HEK293 (cell line): ENCODE measurements at regions not wholly inside any gene's neighbourhood (a gene's known extent, or its start where the extent isn't known, plus 50 kb on each side); places are given as distances from the start of the nearest gene placed in this dataset.

Experiments used
- CTCF ChIA-PET: fragments of 350-600 bp; formaldehyde crosslinking; extraction: SDS; loops from one replicate; lab custom pipeline; 2021; ENCODE audit warnings: antibody characterized with exemption; lab: Yijun Ruan, JAX
- POLR2A ChIA-PET: fragments of 300-600 bp; formaldehyde crosslinking; extraction: SDS; loops from one replicate; lab custom pipeline; 2020; ENCODE audit warnings: antibody characterized with exemption, inconsistent platforms; lab: Yijun Ruan, JAX
- H3K27ac ChIP-seq: fragments of 200-500 bp; sonication (Bioruptor generic); 2 replicates; pipeline ENCODE4 v1.5.1; 2014; ENCODE audit warnings: low read depth, low read length, control low read depth, inconsistent platforms; ENCODE audit errors: extremely low read depth
- H3K36me3 ChIP-seq, 2 experiments: fragments of 200-500 bp in 1 of 2; sonication (Bioruptor generic) in 1 of 2; 1 replicate in 1 of 2; 2 replicates in 1 of 2; pipeline ENCODE4 v1.5.1; 2014 to 2017; ENCODE audit warnings: inconsistent platforms in 2 of 2, low read length in 2 of 2; ENCODE audit not compliant: control insufficient read depth in 2 of 2, insufficient read depth in 1 of 2
- H3K4me1 ChIP-seq: fragments of 200-500 bp; sonication (Bioruptor generic); 2 replicates; pipeline ENCODE4 v1.5.1; 2014; ENCODE audit warnings: mild to moderate bottlenecking, low read length, inconsistent platforms; ENCODE audit not compliant: control insufficient read depth, insufficient read depth
- H3K4me3 ChIP-seq: 2 replicates; pipeline ENCODE4 v1.5.1; 2011; ENCODE audit warnings: low read depth, mild to moderate bottlenecking, control low read depth, low read length, moderate library complexity
- H3K9me3 ChIP-seq: fragments of 200-500 bp; sonication (Bioruptor generic); 2 replicates; pipeline ENCODE4 v1.5.1; 2014; ENCODE audit warnings: low read depth, low read length, inconsistent platforms; ENCODE audit not compliant: control insufficient read depth, insufficient read depth
- GLI2 ChIP-seq: fragments of 450-650 bp; formaldehyde crosslinking; IDR thresholded peaks from 2 replicates; pipeline ENCODE4; 2017; ENCODE audit warnings: missing biosample characterization, missing genetic modification characterization, low read depth, borderline replicate concordance
- GLIS1 ChIP-seq: fragments of 450-650 bp; formaldehyde crosslinking; IDR thresholded peaks from 2 replicates; pipeline ENCODE4 v1.5.1; 2016; ENCODE audit warnings: missing biosample characterization, missing genetic modification characterization
- GLIS2 ChIP-seq: fragments of 450-650 bp; formaldehyde crosslinking; IDR thresholded peaks from 2 replicates; pipeline ENCODE4 v1.5.1; 2016; ENCODE audit warnings: missing biosample characterization, missing genetic modification characterization
- ZBTB17 ChIP-seq: fragments of 450-650 bp; formaldehyde crosslinking; IDR thresholded peaks from 2 replicates; pipeline ENCODE4 v1.5.1; 2016; ENCODE audit warnings: missing biosample characterization, missing genetic modification characterization
- ZIC2 ChIP-seq: fragments of 450-650 bp; formaldehyde crosslinking; IDR thresholded peaks from 2 replicates; pipeline ENCODE4 v1.5.1; 2016; ENCODE audit warnings: missing biosample characterization, missing genetic modification characterization
- ZNF10 ChIP-seq: fragments of 450-650 bp; formaldehyde crosslinking; IDR thresholded peaks from 2 replicates; pipeline ENCODE4 v1.5.1; 2017; ENCODE audit warnings: missing biosample characterization, missing genetic modification characterization
- ZNF140 ChIP-seq: fragments of 450-650 bp; formaldehyde crosslinking; IDR thresholded peaks from 2 replicates; pipeline ENCODE4 v1.5.1; 2016; ENCODE audit warnings: missing biosample characterization, missing genetic modification characterization
- ZNF155 ChIP-seq: fragments of 450-650 bp; formaldehyde crosslinking; IDR thresholded peaks from 2 replicates; pipeline ENCODE4 v1.5.1; 2016; ENCODE audit warnings: missing biosample characterization, missing genetic modification characterization
- ZNF184 ChIP-seq: fragments of 450-650 bp; IDR thresholded peaks from 2 replicates; pipeline ENCODE4 v1.5.1; 2018; ENCODE audit warnings: missing biosample characterization, mild to moderate bottlenecking, missing genetic modification characterization
- ZNF239 ChIP-seq: fragments of 450-650 bp; formaldehyde crosslinking; IDR thresholded peaks from 2 replicates; pipeline ENCODE4 v1.5.1; 2016; ENCODE audit warnings: missing biosample characterization, missing genetic modification characterization
- ZNF394 ChIP-seq: fragments of 450-650 bp; formaldehyde crosslinking; IDR thresholded peaks from 2 replicates; pipeline ENCODE4 v1.5.1; 2016; ENCODE audit warnings: missing biosample characterization, missing genetic modification characterization, mild to moderate bottlenecking, moderate library complexity, borderline replicate concordance
- ZNF701 ChIP-seq: fragments of 450-650 bp; formaldehyde crosslinking; IDR thresholded peaks from 2 replicates; pipeline ENCODE4 v1.5.1; 2016; ENCODE audit warnings: missing biosample characterization, missing genetic modification characterization
- ZNF768 ChIP-seq: fragments of 450-650 bp; formaldehyde crosslinking; IDR thresholded peaks from 2 replicates; pipeline ENCODE4 v1.5.1; 2018; ENCODE audit warnings: missing biosample characterization, mild to moderate bottlenecking, missing genetic modification characterization
- TF ChIP-seq, protein P1 (sequence below): fragments of 450-650 bp; formaldehyde crosslinking; IDR thresholded peaks from 2 replicates; pipeline ENCODE4 v1.5.1; 2016; ENCODE audit warnings: missing biosample characterization, missing genetic modification characterization
- TF ChIP-seq, protein P2 (sequence below): fragments of 450-650 bp; formaldehyde crosslinking; IDR thresholded peaks from 2 replicates; pipeline ENCODE4 v1.5.1; 2016; ENCODE audit warnings: missing biosample characterization, missing genetic modification characterization
- TF ChIP-seq, protein P3 (sequence below): fragments of 450-650 bp; formaldehyde crosslinking; IDR thresholded peaks from 2 replicates; pipeline ENCODE4 v1.5.1; 2016; ENCODE audit warnings: missing biosample characterization, missing genetic modification characterization
- TF ChIP-seq, protein P4 (sequence below): fragments of 450-650 bp; formaldehyde crosslinking; IDR thresholded peaks from 2 replicates; pipeline ENCODE4 v1.5.1; 2016; ENCODE audit warnings: missing biosample characterization, missing genetic modification characterization

DNA sequence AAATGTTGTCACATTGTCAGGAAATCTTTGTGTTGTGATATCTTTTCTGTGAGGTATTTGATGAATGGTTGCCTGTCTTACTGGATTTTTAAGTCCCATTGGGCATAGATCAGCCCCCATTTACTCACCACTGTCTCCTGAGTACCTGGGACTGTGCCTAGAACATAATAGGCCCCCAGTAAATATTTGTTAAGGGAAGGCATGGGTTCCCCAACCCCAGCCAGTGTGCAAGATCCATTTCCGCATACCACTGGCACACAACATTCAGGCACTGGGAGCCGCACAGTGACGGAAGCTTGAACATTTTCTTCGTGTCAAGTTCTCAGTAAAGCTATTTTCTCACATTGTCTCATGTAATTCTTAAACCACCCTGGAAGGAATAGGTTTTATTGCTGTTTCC, 72.2 kb downstream of the UNC5CL start (continued):
- TF ChIP-seq, protein P1, sequence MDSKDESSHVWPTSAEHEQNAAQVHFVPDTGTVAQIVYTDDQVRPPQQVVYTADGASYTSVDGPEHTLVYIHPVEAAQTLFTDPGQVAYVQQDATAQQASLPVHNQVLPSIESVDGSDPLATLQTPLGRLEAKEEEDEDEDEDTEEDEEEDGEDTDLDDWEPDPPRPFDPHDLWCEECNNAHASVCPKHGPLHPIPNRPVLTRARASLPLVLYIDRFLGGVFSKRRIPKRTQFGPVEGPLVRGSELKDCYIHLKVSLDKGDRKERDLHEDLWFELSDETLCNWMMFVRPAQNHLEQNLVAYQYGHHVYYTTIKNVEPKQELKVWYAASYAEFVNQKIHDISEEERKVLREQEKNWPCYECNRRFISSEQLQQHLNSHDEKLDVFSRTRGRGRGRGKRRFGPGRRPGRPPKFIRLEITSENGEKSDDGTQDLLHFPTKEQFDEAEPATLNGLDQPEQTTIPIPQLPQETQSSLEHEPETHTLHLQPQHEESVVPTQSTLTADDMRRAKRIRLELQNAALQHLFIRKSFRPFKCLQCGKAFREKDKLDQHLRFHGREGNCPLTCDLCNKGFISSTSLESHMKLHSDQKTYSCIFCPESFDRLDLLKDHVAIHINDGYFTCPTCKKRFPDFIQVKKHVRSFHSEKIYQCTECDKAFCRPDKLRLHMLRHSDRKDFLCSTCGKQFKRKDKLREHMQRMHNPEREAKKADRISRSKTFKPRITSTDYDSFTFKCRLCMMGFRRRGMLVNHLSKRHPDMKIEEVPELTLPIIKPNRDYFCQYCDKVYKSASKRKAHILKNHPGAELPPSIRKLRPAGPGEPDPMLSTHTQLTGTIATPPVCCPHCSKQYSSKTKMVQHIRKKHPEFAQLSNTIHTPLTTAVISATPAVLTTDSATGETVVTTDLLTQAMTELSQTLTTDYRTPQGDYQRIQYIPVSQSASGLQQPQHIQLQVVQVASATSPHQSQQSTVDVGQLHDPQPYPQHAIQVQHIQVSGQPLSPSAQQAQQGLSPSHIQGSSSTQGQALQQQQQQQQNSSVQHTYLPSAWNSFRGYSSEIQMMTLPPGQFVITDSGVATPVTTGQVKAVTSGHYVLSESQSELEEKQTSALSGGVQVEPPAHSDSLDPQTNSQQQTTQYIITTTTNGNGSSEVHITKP (tag by site-specific recombination): no peak
- TF ChIP-seq ZNF394 (tag by site-specific recombination) (no peak), GLIS2 (tag by site-specific recombination) (no peak), ZNF701 (tag by site-specific recombination) (no peak)

DNA sequence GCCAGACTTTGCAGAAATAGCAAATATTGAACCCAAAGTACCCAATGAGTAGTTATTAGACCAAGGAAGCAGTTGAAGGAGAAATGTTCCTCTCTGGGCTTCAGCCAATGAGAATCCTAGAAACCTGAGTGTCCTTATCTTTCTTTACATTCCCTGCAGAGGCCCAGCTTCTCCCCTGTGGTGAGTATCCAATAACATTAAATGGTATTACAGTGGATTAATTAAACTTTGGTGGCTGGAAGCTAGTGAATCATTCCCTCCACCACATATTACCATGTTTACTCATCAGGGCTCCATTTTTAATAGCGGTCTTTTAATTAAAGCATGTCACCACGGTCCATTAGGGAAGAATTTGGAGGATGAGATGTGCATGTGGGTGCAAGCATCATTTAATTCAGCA, 74.0 kb downstream of the UNC5CL start:
- Histone ChIP-seq H3K4me1 (peaks cover 5% of the 10 kb centered on the region; the same call in 1 of the 2 replicates), H3K4me3 (no peak overlapping the region), H3K9me3 (no peaks in the 10 kb centered on the region), H3K27ac (no peak overlapping the region), H3K36me3 (no peaks in the 10 kb centered on the region)
- TF ChIP-seq GLI2 (tag by site-specific recombination) (0 out of 2 replicates have a peak, but pooled peaks have one; percentile 14), ZBTB17 (tag by site-specific recombination) (peak; percentile 6; the same call in 1 of the 2 replicates), ZNF155 (tag by site-specific recombination) (no peak), ZNF184 (tag by site-specific recombination) (0 out of 2 replicates have a peak, but pooled peaks have one; percentile 18), ZNF239 (tag by site-specific recombination) (no peak), ZIC2 (peak; percentile 40; the same call in 1 of the 2 replicates), GLIS1 (tag by site-specific recombination) (peak; percentile 55), ZNF10 (tag by site-specific recombination) (peak; percentile 85), ZNF768 (tag by site-specific recombination) (no peak), ZNF140 (tag by site-specific recombination) (no peak)
- TF ChIP-seq, protein P2, sequence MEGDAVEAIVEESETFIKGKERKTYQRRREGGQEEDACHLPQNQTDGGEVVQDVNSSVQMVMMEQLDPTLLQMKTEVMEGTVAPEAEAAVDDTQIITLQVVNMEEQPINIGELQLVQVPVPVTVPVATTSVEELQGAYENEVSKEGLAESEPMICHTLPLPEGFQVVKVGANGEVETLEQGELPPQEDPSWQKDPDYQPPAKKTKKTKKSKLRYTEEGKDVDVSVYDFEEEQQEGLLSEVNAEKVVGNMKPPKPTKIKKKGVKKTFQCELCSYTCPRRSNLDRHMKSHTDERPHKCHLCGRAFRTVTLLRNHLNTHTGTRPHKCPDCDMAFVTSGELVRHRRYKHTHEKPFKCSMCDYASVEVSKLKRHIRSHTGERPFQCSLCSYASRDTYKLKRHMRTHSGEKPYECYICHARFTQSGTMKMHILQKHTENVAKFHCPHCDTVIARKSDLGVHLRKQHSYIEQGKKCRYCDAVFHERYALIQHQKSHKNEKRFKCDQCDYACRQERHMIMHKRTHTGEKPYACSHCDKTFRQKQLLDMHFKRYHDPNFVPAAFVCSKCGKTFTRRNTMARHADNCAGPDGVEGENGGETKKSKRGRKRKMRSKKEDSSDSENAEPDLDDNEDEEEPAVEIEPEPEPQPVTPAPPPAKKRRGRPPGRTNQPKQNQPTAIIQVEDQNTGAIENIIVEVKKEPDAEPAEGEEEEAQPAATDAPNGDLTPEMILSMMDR (tag by site-specific recombination): no peak
- TF ChIP-seq, protein P3, sequence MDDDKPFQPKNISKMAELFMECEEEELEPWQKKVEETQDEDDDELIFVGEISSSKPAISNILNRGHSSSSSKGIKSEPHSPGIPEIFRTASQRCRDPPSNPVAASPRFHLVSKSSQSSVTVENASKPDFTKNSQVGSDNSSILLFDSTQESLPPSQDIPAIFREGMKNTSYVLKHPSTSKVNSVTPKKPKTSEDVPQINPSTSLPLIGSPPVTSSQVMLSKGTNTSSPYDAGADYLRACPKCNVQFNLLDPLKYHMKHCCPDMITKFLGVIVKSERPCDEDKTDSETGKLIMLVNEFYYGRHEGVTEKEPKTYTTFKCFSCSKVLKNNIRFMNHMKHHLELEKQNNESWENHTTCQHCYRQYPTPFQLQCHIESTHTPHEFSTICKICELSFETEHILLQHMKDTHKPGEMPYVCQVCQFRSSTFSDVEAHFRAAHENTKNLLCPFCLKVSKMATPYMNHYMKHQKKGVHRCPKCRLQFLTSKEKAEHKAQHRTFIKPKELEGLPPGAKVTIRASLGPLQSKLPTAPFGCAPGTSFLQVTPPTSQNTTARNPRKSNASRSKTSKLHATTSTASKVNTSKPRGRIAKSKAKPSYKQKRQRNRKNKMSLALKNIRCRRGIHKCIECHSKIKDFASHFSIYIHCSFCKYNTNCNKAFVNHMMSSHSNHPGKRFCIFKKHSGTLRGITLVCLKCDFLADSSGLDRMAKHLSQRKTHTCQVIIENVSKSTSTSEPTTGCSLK: no peak
- TF ChIP-seq, protein P4, sequence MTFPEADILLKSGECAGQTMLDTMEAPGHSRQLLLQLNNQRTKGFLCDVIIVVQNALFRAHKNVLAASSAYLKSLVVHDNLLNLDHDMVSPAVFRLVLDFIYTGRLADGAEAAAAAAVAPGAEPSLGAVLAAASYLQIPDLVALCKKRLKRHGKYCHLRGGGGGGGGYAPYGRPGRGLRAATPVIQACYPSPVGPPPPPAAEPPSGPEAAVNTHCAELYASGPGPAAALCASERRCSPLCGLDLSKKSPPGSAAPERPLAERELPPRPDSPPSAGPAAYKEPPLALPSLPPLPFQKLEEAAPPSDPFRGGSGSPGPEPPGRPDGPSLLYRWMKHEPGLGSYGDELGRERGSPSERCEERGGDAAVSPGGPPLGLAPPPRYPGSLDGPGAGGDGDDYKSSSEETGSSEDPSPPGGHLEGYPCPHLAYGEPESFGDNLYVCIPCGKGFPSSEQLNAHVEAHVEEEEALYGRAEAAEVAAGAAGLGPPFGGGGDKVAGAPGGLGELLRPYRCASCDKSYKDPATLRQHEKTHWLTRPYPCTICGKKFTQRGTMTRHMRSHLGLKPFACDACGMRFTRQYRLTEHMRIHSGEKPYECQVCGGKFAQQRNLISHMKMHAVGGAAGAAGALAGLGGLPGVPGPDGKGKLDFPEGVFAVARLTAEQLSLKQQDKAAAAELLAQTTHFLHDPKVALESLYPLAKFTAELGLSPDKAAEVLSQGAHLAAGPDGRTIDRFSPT (tag by site-specific recombination): no peak
- CTCF ChIA-PET: interaction anchor here (0.9 kb wide), 1 partner anchor 9 kb away, joined by 3 read pairs; no protein-coding TSS in a partner anchor
- POLR2A ChIA-PET: no interaction called here
